Panc1 (cell line): ENCODE measurements at regions not wholly inside any gene's neighbourhood (a gene's known extent, or its start where the extent isn't known, plus 50 kb on each side); places are given as distances from the start of the nearest gene placed in this dataset.

Experiments
- POLR2AphosphoS5 ChIP-seq: IDR thresholded peaks from 2 replicates; pipeline ENCODE4 v1.6.1; 2012; ENCODE audit warnings: mild to moderate bottlenecking, low read depth, low read length, moderate library complexity
- TCF7L2 ChIP-seq: IDR thresholded peaks from 2 replicates; pipeline ENCODE4 v1.6.1; 2011; ENCODE audit warnings: mild to moderate bottlenecking, low read depth, low read length, inconsistent platforms
- TF ChIP-seq, protein P1 (sequence below): fragments of 450-650 bp; IDR thresholded peaks from 2 replicates; pipeline ENCODE4 v1.5.1; 2017; ENCODE audit warnings: mild to moderate bottlenecking
- TF ChIP-seq, protein P2 (sequence below), 2 experiments: IDR thresholded peaks; 2 replicates each; pipeline ENCODE4 v1.6.1; 2011 to 2012; ENCODE audit warnings: low read depth in 2 of 2, control low read depth in 1 of 2, low read length in 1 of 2, mild to moderate bottlenecking in 1 of 2, moderate library complexity in 1 of 2; ENCODE audit not compliant: insufficient read depth in 1 of 2

DNA sequence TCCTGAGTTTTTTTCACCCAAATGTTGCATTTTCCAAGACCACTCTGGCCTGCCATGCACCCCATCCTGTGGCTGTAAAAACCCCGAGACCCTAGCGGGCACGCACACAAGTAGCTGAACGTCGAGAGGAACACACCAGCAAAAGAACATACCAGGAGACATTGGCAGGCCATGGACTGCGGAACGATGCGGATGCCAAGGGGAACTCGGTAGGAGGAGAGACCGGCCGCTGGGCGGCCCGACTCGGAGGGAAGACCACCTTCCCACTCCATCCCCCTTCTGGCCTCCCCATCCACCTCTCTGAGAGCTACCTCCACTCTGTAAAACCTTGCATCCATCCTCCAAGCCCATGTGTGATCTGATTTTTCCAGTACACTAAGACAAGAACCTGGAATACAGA is 105.5 kb upstream of the CELF4 start:
- TF ChIP-seq, protein P1, sequence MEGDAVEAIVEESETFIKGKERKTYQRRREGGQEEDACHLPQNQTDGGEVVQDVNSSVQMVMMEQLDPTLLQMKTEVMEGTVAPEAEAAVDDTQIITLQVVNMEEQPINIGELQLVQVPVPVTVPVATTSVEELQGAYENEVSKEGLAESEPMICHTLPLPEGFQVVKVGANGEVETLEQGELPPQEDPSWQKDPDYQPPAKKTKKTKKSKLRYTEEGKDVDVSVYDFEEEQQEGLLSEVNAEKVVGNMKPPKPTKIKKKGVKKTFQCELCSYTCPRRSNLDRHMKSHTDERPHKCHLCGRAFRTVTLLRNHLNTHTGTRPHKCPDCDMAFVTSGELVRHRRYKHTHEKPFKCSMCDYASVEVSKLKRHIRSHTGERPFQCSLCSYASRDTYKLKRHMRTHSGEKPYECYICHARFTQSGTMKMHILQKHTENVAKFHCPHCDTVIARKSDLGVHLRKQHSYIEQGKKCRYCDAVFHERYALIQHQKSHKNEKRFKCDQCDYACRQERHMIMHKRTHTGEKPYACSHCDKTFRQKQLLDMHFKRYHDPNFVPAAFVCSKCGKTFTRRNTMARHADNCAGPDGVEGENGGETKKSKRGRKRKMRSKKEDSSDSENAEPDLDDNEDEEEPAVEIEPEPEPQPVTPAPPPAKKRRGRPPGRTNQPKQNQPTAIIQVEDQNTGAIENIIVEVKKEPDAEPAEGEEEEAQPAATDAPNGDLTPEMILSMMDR: no peak
- no peak for TF ChIP-seq POLR2AphosphoS5
- TF ChIP-seq, protein P2, sequence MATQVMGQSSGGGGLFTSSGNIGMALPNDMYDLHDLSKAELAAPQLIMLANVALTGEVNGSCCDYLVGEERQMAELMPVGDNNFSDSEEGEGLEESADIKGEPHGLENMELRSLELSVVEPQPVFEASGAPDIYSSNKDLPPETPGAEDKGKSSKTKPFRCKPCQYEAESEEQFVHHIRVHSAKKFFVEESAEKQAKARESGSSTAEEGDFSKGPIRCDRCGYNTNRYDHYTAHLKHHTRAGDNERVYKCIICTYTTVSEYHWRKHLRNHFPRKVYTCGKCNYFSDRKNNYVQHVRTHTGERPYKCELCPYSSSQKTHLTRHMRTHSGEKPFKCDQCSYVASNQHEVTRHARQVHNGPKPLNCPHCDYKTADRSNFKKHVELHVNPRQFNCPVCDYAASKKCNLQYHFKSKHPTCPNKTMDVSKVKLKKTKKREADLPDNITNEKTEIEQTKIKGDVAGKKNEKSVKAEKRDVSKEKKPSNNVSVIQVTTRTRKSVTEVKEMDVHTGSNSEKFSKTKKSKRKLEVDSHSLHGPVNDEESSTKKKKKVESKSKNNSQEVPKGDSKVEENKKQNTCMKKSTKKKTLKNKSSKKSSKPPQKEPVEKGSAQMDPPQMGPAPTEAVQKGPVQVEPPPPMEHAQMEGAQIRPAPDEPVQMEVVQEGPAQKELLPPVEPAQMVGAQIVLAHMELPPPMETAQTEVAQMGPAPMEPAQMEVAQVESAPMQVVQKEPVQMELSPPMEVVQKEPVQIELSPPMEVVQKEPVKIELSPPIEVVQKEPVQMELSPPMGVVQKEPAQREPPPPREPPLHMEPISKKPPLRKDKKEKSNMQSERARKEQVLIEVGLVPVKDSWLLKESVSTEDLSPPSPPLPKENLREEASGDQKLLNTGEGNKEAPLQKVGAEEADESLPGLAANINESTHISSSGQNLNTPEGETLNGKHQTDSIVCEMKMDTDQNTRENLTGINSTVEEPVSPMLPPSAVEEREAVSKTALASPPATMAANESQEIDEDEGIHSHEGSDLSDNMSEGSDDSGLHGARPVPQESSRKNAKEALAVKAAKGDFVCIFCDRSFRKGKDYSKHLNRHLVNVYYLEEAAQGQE (IDR thresholded peaks at IDR 0.05; ENCODE audit: insufficient read depth in 1 of 2, low read depth in 2 of 2, low read length in 1 of 2): no peak
- TF ChIP-seq TCF7L2: no peak
